H1 (cell line): ENCODE measurements at regions not wholly inside any gene's neighbourhood (a gene's known extent, or its start where the extent isn't known, plus 50 kb on each side); places are given as distances from the start of the nearest gene placed in this dataset.

Experiments used
- CTCF ChIA-PET: fragments of 300-600 bp; sonication (Branson Sonifier 250); formaldehyde crosslinking; loops from one replicate; lab custom pipeline; 2021; ENCODE audit not compliant: partially characterized antibody; lab: Charles Lee
- POLR2A ChIA-PET: fragments of 300-600 bp; sonication (Branson Sonifier 250); formaldehyde crosslinking; loops from one replicate; lab custom pipeline; 2021; ENCODE audit warnings: inconsistent platforms; ENCODE audit not compliant: partially characterized antibody; lab: Charles Lee
- DNase-seq, 2 experiments: peaks; one replicate each; pipeline versions ENCODE4 v3.0.0 to v3.0.0-alpha.2; 2010 to 2022; ENCODE audit warnings: low spot score in 2 of 2, low read depth in 1 of 2, mixed read lengths in 1 of 2
- FAIRE-seq: peaks from 2 replicates; lab custom pipeline; 2011; peaks lifted over from hg19 to GRCh38; lab: Jason Lieb, UNC
- H2AFZ ChIP-seq: 2 replicates; pipeline ENCODE4 v1.8.1; 2012; ENCODE audit warnings: low read length, inconsistent platforms
- H2AK5ac ChIP-seq: 2 replicates; pipeline ENCODE4 v1.6.1; 2013; ENCODE audit warnings: low read depth, low read length
- H2BK120ac ChIP-seq: replicated peaks from 2 replicates; pipeline ENCODE3; 2013; ENCODE audit warnings: low read depth, low read length, inconsistent platforms
- H2BK12ac ChIP-seq: 2 replicates; pipeline ENCODE4 v1.6.1; 2013; ENCODE audit warnings: low read depth, low read length
- H2BK15ac ChIP-seq: 2 replicates; pipeline ENCODE4 v1.6.1; 2013; ENCODE audit warnings: low read length
- H2BK20ac ChIP-seq: 2 replicates; pipeline ENCODE4 v1.6.1; 2013; ENCODE audit warnings: low read length
- H2BK5ac ChIP-seq: 2 replicates; pipeline ENCODE4 v1.6.1; 2013; ENCODE audit warnings: low read depth, low read length
- H3K14ac ChIP-seq: 2 replicates; pipeline ENCODE4 v1.6.1; 2013; ENCODE audit warnings: inconsistent platforms; ENCODE audit not compliant: insufficient read length
- H3K18ac ChIP-seq: 2 replicates; pipeline ENCODE4 v1.6.1; 2013; ENCODE audit warnings: low read length; ENCODE audit errors: extremely low read depth
- H3K23ac ChIP-seq: 2 replicates; pipeline ENCODE4 v1.6.1; 2013; ENCODE audit warnings: inconsistent platforms; ENCODE audit not compliant: insufficient read length
- H3K23me2 ChIP-seq: 2 replicates; pipeline ENCODE4 v1.6.1; 2013; ENCODE audit warnings: low read depth, low read length
- H3K27ac ChIP-seq: 2 replicates; pipeline ENCODE4 v1.6.1; 2011; ENCODE audit warnings: low read depth, low read length, inconsistent platforms
- H3K27me3 ChIP-seq, 4 experiments: replicated peaks in 1 of 4; 1 replicate in 1 of 4; 2 replicates in 3 of 4; pipeline versions ENCODE4 v1.6.1 to v1.8.1; 2011 to 2013; ENCODE audit warnings: low read length in 3 of 4, mild to moderate bottlenecking in 3 of 4, inconsistent platforms in 2 of 4, mixed read lengths in 2 of 4, moderate library complexity in 1 of 4; ENCODE audit not compliant: control insufficient read depth in 3 of 4, insufficient read depth in 3 of 4; ENCODE audit errors: extremely low read depth in 1 of 4
- H3K36me3 ChIP-seq, 4 experiments: 2 replicates each; pipeline versions ENCODE4 v1.6.1 to v1.8.1; 2011 to 2013; ENCODE audit warnings: mild to moderate bottlenecking in 4 of 4, low read length in 3 of 4, moderate library complexity in 2 of 4, control low read depth in 1 of 4, inconsistent platforms in 1 of 4; ENCODE audit not compliant: insufficient read depth in 4 of 4, control insufficient read depth in 2 of 4
- H3K4ac ChIP-seq: replicated peaks from 2 replicates; pipeline ENCODE3; 2013; ENCODE audit warnings: low read length, low read depth, mixed read lengths, inconsistent platforms; ENCODE audit not compliant: insufficient read length
- H3K4me1 ChIP-seq, 4 experiments: replicated peaks in 1 of 4; 1 replicate in 1 of 4; 2 replicates in 3 of 4; pipeline versions ENCODE4 v1.6.1 to v1.8.1; 2011 to 2013; ENCODE audit warnings: low read length in 3 of 4, inconsistent platforms in 2 of 4, mixed read lengths in 1 of 4; ENCODE audit not compliant: insufficient read depth in 4 of 4, control insufficient read depth in 3 of 4
- H3K4me2 ChIP-seq, 2 experiments: 2 replicates each; pipeline versions ENCODE4 v1.6.1 to v1.8.1; 2011 to 2013; ENCODE audit warnings: low read depth in 2 of 2, low read length in 2 of 2, control low read depth in 1 of 2, inconsistent platforms in 1 of 2, mild to moderate bottlenecking in 1 of 2; ENCODE audit not compliant: insufficient read depth in 1 of 2
- H3K4me3 ChIP-seq, 4 experiments: fragments of 200-600, 300-600 bp in 1 of 4; sonication (generic), shearing (Covaris generic), sonication (Bioruptor Twin) in 1 of 4; 2 replicates each; pipeline versions ENCODE4 v1.5.1 to v1.8.1; 2011 to 2016; ENCODE audit warnings: low read length in 4 of 4, low read depth in 3 of 4, control low read depth in 2 of 4, inconsistent platforms in 2 of 4, mild to moderate bottlenecking in 2 of 4, mixed read lengths in 1 of 4, moderate library complexity in 1 of 4; ENCODE audit not compliant: insufficient read depth in 2 of 4; ENCODE audit errors: extremely low read depth in 1 of 4
- H3K56ac ChIP-seq: replicated peaks from 2 replicates; pipeline ENCODE3; 2013; ENCODE audit warnings: low read depth, mild to moderate bottlenecking, mixed read lengths, low read length, inconsistent platforms; ENCODE audit not compliant: insufficient read length
- H3K79me1 ChIP-seq: 2 replicates; pipeline ENCODE4 v1.6.1; 2013; ENCODE audit warnings: low read depth, low read length, control low read depth
- H3K79me2 ChIP-seq, 2 experiments: 2 replicates each; pipeline versions ENCODE4 v1.6.1 to v1.8.1; 2012 to 2013; ENCODE audit warnings: low read length in 2 of 2, mild to moderate bottlenecking in 2 of 2, inconsistent platforms in 1 of 2; ENCODE audit not compliant: insufficient read depth in 2 of 2, control insufficient read depth in 1 of 2
- H3K9ac ChIP-seq, 4 experiments: replicated peaks in 1 of 4; 1 replicate in 1 of 4; 2 replicates in 3 of 4; pipeline versions ENCODE4 v1.6.1 to v1.8.1; 2011 to 2013; ENCODE audit warnings: low read depth in 3 of 4, low read length in 3 of 4, control low read depth in 2 of 4, mild to moderate bottlenecking in 2 of 4, moderate library complexity in 2 of 4, inconsistent platforms in 1 of 4; ENCODE audit errors: extremely low read depth in 1 of 4
- H3K9me3 ChIP-seq, 2 experiments: 2 replicates each; pipeline versions ENCODE4 v1.6.1 to v1.8.1; 2012 to 2013; ENCODE audit warnings: mild to moderate bottlenecking in 2 of 2, moderate library complexity in 2 of 2, control low read depth in 1 of 2, inconsistent platforms in 1 of 2, low read depth in 1 of 2, low read length in 1 of 2, mixed read lengths in 1 of 2; ENCODE audit not compliant: insufficient read depth in 2 of 2
- H4K20me1 ChIP-seq, 2 experiments: replicated peaks in 1 of 2; 2 replicates each; pipeline versions ENCODE3 to v1.8.1; 2011 to 2013; ENCODE audit warnings: inconsistent platforms in 2 of 2, low read length in 2 of 2, mild to moderate bottlenecking in 1 of 2; ENCODE audit not compliant: insufficient read depth in 2 of 2, control insufficient read depth in 1 of 2
- H4K5ac ChIP-seq: 2 replicates; pipeline ENCODE4 v1.6.1; 2013; ENCODE audit warnings: low read length, low read depth, mixed read lengths, inconsistent platforms; ENCODE audit not compliant: insufficient read length
- H4K8ac ChIP-seq: 2 replicates; pipeline ENCODE4 v1.8.0; 2013; ENCODE audit warnings: mild to moderate bottlenecking, moderate library complexity, low read length, inconsistent platforms; ENCODE audit not compliant: insufficient read depth; ENCODE audit errors: extremely low read depth
- H4K91ac ChIP-seq: replicated peaks from 2 replicates; pipeline ENCODE3; 2013; ENCODE audit warnings: low read length, mixed read lengths, inconsistent platforms; ENCODE audit not compliant: insufficient read length
- CHD2 ChIP-seq: IDR thresholded peaks from 2 replicates; pipeline ENCODE4 v1.6.1; 2012; ENCODE audit warnings: low read length, improper control_type of control experiment
- CREB1 ChIP-seq: IDR thresholded peaks from 2 replicates; pipeline ENCODE4 v1.6.1; 2012; ENCODE audit warnings: inconsistent platforms
- GABPA ChIP-seq: IDR thresholded peaks from 2 replicates; pipeline ENCODE4 v1.6.1; 2011; ENCODE audit warnings: mild to moderate bottlenecking, low read length, moderate library complexity, borderline replicate concordance; ENCODE audit not compliant: insufficient read depth
- JUND ChIP-seq: IDR thresholded peaks from 2 replicates; pipeline ENCODE4 v1.6.1; 2011; ENCODE audit warnings: mild to moderate bottlenecking, improper control_type of control experiment, low read length
- NANOG ChIP-seq: IDR thresholded peaks from 2 replicates; pipeline ENCODE4 v1.6.1; 2011; ENCODE audit warnings: low read length, low read depth, mild to moderate bottlenecking, inconsistent platforms; ENCODE audit not compliant: insufficient read depth, poor library complexity, severe bottlenecking
- POU5F1 ChIP-seq: IDR thresholded peaks from 2 replicates; pipeline ENCODE4 v1.6.1; 2011; ENCODE audit warnings: low read depth, mild to moderate bottlenecking, low read length, moderate library complexity
- SP2 ChIP-seq: IDR thresholded peaks from 2 replicates; pipeline ENCODE4 v1.6.1; 2012; ENCODE audit warnings: mild to moderate bottlenecking, low read length, inconsistent platforms
- SRF ChIP-seq: IDR thresholded peaks from 2 replicates; pipeline ENCODE4 v1.6.1; 2011; ENCODE audit warnings: mild to moderate bottlenecking, low read depth, low read length, moderate library complexity
- WGBS, 2 experiments: shearing (Covaris generic) in 1 of 2; methylation state at CpG; one replicate each; pipeline versions ENCODE4 v1.1.6 to v1.1.7; 2013 to 2015; ENCODE audit warnings: low lambda C conversion rate in 2 of 2, mixed read lengths in 2 of 2, inconsistent platforms in 1 of 2, low coverage in 1 of 2, missing lambda C conversion rate in 1 of 2; ENCODE audit not compliant: insufficient replicate concordance in 2 of 2, insufficient coverage in 1 of 2, insufficient read length in 1 of 2; ENCODE audit errors: extremely low coverage in 1 of 2, missing lambda C conversion rate in 1 of 2; 5-methylcytosine and 5-hydroxymethylcytosine counted together
- TF ChIP-seq, protein P1 (sequence below): IDR thresholded peaks from 2 replicates; pipeline ENCODE4 v1.6.1; 2011; ENCODE audit warnings: low read depth, mild to moderate bottlenecking, low read length; ENCODE audit not compliant: insufficient read depth
- TF ChIP-seq, protein P2 (sequence below): IDR thresholded peaks from 2 replicates; pipeline ENCODE4 v1.6.1; 2012; ENCODE audit warnings: inconsistent platforms
- TF ChIP-seq, protein P3 (sequence below): IDR thresholded peaks from 2 replicates; pipeline ENCODE4 v1.6.1; 2012; ENCODE audit warnings: inconsistent platforms

DNA sequence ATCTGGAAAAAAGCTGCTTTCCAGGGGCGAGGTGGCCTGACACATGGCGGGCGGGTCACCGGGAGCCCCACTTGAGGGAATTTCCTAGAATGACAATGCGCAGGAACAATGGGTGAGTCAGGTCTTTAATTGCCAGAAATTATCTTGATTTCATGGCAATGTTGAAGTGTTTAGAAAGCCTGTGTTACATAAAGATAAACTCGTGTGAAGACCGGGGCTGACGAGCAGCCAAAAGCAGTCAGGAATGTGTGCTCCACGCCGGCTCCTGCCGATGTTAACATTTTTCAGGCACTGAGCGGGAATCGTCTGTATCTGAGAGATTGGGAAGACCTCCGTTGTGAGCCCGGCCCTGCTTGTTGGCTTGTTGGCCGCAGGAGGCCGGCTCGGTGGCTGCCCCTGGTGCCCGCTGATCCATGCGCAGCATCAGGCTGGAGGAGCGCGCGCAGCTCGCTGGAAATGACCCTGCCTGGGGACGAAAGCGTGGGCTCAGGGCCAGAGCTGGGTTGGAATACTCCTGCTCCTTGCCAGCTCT, 353.1 kb downstream of the FOXL1 start:
- no peak overlapping the region for H3K27ac ChIP-seq
- no peak overlapping the region for H3K9ac ChIP-seq
- 81% methylated on average over 26 of the region's 26 CpGs; no CpG with 5 or more reads in 1 of the 2 experiments for WGBS, 2 experiments

More for the DNA sequence above, 353.1 kb downstream of the FOXL1 start:
- ChIA-PET CTCF (no interaction called here), POLR2A (no interaction called here)
- Histone ChIP-seq H3K4ac (no peak overlapping the region), H2BK120ac (no peak overlapping the region), H3K27me3 (no peaks in the 10 kb centered on the region), H3K56ac (no peak overlapping the region), H4K8ac (peak overlapping the region; percentile 43; the same call in 1 of the 2 replicates), H3K23ac (no peak overlapping the region), H3K4me3 (no peak overlapping the region), H3K4me1 (peaks cover 0 to 5% (median under 1%) of the 10 kb centered on the region in 4 experiments; a peak in 3 of 7 replicates), H2BK12ac (no peak overlapping the region), H2BK20ac (no peak overlapping the region), H3K79me2 (no peaks in the 10 kb centered on the region), H4K20me1 (peaks cover 0 to 7% of the 10 kb centered on the region in 2 experiments), H2BK15ac (no peak overlapping the region), H3K23me2 (peaks cover 8% of the 10 kb centered on the region)
- DNase-seq, result no peak
- no peak for FAIRE-seq
- TF ChIP-seq SP2, result no peak
- TF ChIP-seq, protein P1, sequence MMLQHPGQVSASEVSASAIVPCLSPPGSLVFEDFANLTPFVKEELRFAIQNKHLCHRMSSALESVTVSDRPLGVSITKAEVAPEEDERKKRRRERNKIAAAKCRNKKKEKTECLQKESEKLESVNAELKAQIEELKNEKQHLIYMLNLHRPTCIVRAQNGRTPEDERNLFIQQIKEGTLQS, result no peak
- TF ChIP-seq POU5F1, result no peak
- TF ChIP-seq CREB1, result no peak
- TF ChIP-seq CHD2, result no peak
- TF ChIP-seq, protein P2, sequence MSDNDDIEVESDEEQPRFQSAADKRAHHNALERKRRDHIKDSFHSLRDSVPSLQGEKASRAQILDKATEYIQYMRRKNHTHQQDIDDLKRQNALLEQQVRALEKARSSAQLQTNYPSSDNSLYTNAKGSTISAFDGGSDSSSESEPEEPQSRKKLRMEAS, result peak; percentile 9; the same call in 1 of the 2 replicates
- TF ChIP-seq, protein P3, sequence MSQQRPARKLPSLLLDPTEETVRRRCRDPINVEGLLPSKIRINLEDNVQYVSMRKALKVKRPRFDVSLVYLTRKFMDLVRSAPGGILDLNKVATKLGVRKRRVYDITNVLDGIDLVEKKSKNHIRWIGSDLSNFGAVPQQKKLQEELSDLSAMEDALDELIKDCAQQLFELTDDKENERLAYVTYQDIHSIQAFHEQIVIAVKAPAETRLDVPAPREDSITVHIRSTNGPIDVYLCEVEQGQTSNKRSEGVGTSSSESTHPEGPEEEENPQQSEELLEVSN, result peak; percentile 70
- TF ChIP-seq NANOG, result no peak
- TF ChIP-seq GABPA, result no peak
- TF ChIP-seq SRF, result no peak
- no peak for TF ChIP-seq JUND
- TF ChIP-seq, all 59 proteins: peak for 2
- Histone ChIP-seq H3K18ac (no peak overlapping the region; the same call in 1 of the 2 replicates), H3K79me1 (no peaks in the 10 kb centered on the region), H2AFZ (no peak overlapping the region), H3K36me3 (no peaks in the 10 kb centered on the region), H3K14ac (no peak overlapping the region), H3K9me3 (no peaks in the 10 kb centered on the region), H2AK5ac (no peak overlapping the region; the same call in 1 of the 2 replicates), H3K4me2 (no peak overlapping the region), H2BK5ac (peak overlapping the region; percentile 66; the same call in 1 of the 2 replicates), H4K91ac (no peak overlapping the region), H4K5ac (no peak overlapping the region)
